Activated CD4-positive, alpha-beta T cell treated with anti-CD3 and anti-CD28 coated beads, Interleukin-2, amount 10 ng/mL, durations not matched to agents 24 days and 14 days (primary cell): ENCODE measurements at regions not wholly inside any gene's neighbourhood (a gene's known extent, or its start where the extent isn't known, plus 50 kb on each side); places are given as distances from the start of the nearest gene placed in this dataset.

ENCODE experiments used
- DNase-seq: peaks from one replicate; pipeline ENCODE4 v3.0.0; 2022
- H3K27ac Mint-ChIP-seq: one replicate; pipeline ENCODE4 v1.8.0; 2022; ENCODE audit warnings: mild to moderate bottlenecking, mixed read lengths
- H3K27me3 Mint-ChIP-seq: one replicate; pipeline ENCODE4 v1.8.0; 2022; ENCODE audit warnings: mixed read lengths
- H3K36me3 Mint-ChIP-seq: one replicate; pipeline ENCODE4 v1.8.0; 2022; ENCODE audit warnings: low read depth, mild to moderate bottlenecking, mixed read lengths
- H3K4me1 Mint-ChIP-seq: one replicate; pipeline ENCODE4 v1.8.0; 2021; ENCODE audit warnings: mixed read lengths
- H3K4me3 Mint-ChIP-seq: one replicate; pipeline ENCODE4 v1.8.0; 2022; ENCODE audit warnings: mild to moderate bottlenecking, moderate library complexity, mixed read lengths
- H3K9me3 Mint-ChIP-seq: one replicate; pipeline ENCODE4 v1.8.0; 2021; ENCODE audit warnings: mixed read lengths
- intact Hi-C: fragments of 100-400 bp; cut with micrococcal nuclease; formaldehyde crosslinking; loops from one replicate; pipeline ENCODE4 v1.15.1; 2023

DNA sequence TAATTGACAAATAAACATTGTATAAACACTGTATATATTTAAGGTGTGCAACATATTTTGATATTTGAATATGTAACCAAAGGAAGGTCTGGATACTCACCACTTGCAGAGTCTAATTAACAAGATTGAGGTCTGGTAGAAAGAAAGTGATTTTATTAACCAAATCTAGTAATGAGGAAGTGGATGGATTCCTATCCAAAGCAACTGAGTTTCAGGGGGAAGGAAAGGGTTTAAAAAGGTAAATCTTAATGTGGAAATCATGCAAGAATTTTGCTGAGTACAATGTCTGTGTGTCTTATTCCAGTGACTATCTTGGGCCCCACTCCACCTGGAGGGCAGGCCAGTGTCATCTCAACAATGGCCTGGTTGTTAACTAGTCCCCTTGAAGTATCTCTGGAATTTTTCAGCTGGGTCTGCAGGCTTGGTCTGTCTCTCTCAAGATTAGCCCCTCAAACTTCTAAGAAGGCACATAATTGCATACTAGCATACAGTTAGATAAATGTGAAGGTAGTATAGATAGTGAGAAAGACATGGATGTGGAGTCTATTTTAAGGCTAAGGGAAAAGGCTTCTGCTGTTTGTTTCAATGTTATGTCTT lies 262.7 kb upstream of the RGS18 start:
- no peaks in the 10 kb centered on the region for H3K9me3 Mint-ChIP-seq
- H3K4me3 Mint-ChIP-seq = no peak overlapping the region
- no peaks in the 10 kb centered on the region for H3K4me1 Mint-ChIP-seq
- H3K27me3 Mint-ChIP-seq = no peaks in the 10 kb centered on the region
- DNase-seq = no peak
- intact Hi-C loops = no loop called here
- no peak overlapping the region for H3K27ac Mint-ChIP-seq
- H3K36me3 Mint-ChIP-seq = no peaks in the 10 kb centered on the region

DNA sequence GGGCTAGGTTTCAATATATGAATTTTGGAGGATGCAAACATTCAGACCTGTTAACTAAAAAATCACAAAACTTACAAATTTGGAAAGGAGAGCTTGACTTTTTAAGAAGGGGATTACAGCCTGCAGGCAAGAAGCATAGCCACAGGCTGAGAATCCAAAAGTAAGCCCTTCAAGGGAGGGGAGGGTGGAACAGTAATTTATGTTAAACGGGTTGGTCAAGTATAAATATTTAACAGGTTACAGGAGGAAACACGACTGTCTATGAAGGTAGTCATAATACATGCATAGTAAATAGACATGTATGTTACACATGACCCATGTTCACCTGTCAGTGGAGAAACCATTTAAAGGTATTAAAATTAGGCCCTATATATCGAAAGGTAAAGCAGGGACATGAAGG lies 261.1 kb upstream of the RGS18 start:
- intact Hi-C loops = no loop called here
- H3K27me3 Mint-ChIP-seq = no peaks in the 10 kb centered on the region
- no peak overlapping the region for H3K27ac Mint-ChIP-seq

GRCh38 chr1:191901651-191902050 lies 256.6 kb upstream of the RGS18 start:
- Mint-ChIP-seq H3K36me3 (no peaks in the 10 kb centered on the region), H3K27me3 (no peaks in the 10 kb centered on the region), H3K4me1 (no peaks in the 10 kb centered on the region), H3K9me3 (no peaks in the 10 kb centered on the region), H3K27ac (no peak overlapping the region), H3K4me3 (no peak overlapping the region)
- DNase-seq = no peak
- intact Hi-C loops = no loop called here

More for the DNA sequence above, 261.1 kb upstream of the RGS18 start:
- DNase-seq = no peak
- Mint-ChIP-seq H3K4me1 (no peaks in the 10 kb centered on the region), H3K4me3 (no peak overlapping the region), H3K36me3 (no peaks in the 10 kb centered on the region), H3K9me3 (no peaks in the 10 kb centered on the region)

- Mint-ChIP-seq H3K4me1 (no peaks in the 10 kb centered on the region), H3K36me3 (no peaks in the 10 kb centered on the region)
These were observed 253.3 kb upstream of the RGS18 start for GRCh38 chr1:191904991-191905390.

GRCh38 chr1:191905781-191906180 lies 252.5 kb upstream of the RGS18 start:
- no peaks in the 10 kb centered on the region for H3K4me1 Mint-ChIP-seq
- no peak for DNase-seq
- intact Hi-C loops = no loop called here
- no peaks in the 10 kb centered on the region for H3K27me3 Mint-ChIP-seq
- no peak overlapping the region for H3K27ac Mint-ChIP-seq
- H3K4me3 Mint-ChIP-seq = no peak overlapping the region
- no peaks in the 10 kb centered on the region for H3K36me3 Mint-ChIP-seq
- H3K9me3 Mint-ChIP-seq = no peaks in the 10 kb centered on the region

More at GRCh38 chr1:191904991-191905390, 253.3 kb upstream of the RGS18 start:
- intact Hi-C loops = no loop called here
- no peak for DNase-seq
- Mint-ChIP-seq H3K27me3 (no peaks in the 10 kb centered on the region), H3K4me3 (no peak overlapping the region), H3K9me3 (no peaks in the 10 kb centered on the region), H3K27ac (no peak overlapping the region)

DNA sequence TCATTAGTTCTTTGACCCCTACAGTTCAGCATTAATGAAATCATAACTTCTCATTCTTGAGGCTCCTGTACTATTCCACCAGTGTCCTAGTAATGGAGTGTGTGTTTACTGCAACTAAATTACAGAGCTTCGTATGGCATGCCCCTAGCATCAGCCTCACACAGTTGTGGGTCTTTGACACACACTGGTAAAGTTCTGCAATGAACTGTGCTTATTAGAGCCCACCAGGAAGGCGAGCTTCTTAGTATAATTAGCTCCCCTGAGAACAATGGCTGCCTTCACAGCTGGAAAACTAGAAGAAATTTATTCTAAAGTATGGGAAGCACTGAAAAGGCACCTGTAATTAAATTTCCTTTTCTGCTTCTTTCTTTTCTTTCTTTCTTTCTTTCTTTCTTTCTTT lies 251.1 kb upstream of the RGS18 start:
- H3K4me3 Mint-ChIP-seq = no peak overlapping the region
- H3K27ac Mint-ChIP-seq = no peak overlapping the region
- DNase-seq = no peak
- no peaks in the 10 kb centered on the region for H3K4me1 Mint-ChIP-seq
- no peaks in the 10 kb centered on the region for H3K9me3 Mint-ChIP-seq
- intact Hi-C loops = no loop called here
- H3K27me3 Mint-ChIP-seq = no peaks in the 10 kb centered on the region
- H3K36me3 Mint-ChIP-seq = no peaks in the 10 kb centered on the region

DNA sequence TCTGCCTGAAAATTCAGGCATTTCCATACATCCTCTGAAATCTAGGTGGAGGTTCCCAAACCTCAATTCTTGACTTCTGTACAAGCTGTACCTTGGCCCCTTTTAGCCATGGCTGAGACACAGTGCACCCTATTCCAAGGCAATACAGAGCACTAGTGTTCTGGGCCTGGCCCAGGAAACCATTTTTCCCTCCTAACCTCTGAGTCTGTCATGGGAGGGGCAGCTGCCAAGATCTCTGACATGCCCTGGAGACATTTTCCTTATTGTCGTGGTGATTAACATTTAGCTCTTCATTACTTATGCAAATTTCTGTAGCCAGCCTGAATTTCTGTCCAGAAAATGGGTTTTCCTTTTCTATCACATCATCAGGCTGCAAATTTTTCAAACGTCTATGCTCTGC lies 248.0 kb upstream of the RGS18 start:
- no peaks in the 10 kb centered on the region for H3K9me3 Mint-ChIP-seq
- H3K4me1 Mint-ChIP-seq = no peaks in the 10 kb centered on the region
- no peaks in the 10 kb centered on the region for H3K36me3 Mint-ChIP-seq
- H3K27me3 Mint-ChIP-seq = no peaks in the 10 kb centered on the region
- no peak overlapping the region for H3K27ac Mint-ChIP-seq
- no peak overlapping the region for H3K4me3 Mint-ChIP-seq
- intact Hi-C loops = no loop called here
- no peak for DNase-seq

DNA sequence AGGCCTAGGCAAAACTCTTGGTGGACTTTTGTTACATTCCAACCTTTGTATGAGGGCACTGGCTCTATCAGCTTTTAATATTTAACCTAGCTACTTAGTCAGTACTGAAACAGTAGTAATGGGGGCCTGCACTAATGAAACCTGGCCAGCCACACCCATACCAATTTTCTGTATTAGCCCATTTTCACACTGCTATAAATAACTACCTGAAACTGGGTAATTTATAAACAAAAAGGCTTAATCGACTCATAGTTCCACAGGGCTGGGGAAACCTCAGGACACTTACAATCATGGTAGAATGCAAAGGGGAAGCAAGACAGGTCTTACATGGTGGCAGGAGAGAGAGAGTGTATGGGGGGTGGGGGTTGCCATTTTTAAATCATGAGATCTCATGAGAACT lies 245.7 kb upstream of the RGS18 start:
- H3K36me3 Mint-ChIP-seq = no peaks in the 10 kb centered on the region
- no peak for DNase-seq
- intact Hi-C loops = no loop called here
- H3K27me3 Mint-ChIP-seq = no peaks in the 10 kb centered on the region
- no peak overlapping the region for H3K4me3 Mint-ChIP-seq
- no peaks in the 10 kb centered on the region for H3K4me1 Mint-ChIP-seq
- H3K27ac Mint-ChIP-seq = no peak overlapping the region
- H3K9me3 Mint-ChIP-seq = no peaks in the 10 kb centered on the region

DNA sequence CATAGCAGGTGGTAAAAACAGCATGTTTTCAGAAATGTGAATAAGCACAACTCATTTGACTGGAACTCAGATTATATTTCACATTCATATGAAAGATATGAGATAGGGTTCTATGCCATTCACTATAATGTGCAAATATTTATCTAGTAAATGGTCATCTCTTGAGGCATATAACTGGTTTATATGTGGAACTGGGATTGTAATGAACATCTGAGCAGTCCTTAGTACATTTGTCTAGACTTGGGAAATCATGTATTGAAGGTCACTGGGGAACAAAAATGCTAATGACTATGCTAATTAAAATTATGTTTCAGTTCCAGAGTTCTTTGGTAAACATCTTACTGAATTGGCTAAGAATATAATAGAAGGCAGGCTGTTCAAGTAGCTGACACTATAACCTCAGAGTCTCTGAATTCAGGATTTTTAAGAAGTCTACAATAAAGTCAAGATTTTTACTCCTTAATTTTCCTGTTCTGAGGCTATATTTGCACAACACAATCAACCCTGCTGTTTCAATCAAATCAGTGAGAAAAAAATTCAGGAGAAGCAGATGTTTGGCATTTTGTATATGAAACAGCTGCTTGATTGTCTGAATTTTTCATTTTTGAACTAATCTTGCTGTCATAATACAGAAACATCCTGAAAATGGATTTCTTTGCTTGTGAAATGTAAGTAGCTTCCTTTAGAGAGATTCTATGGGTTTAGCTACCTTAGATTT lies 244.8 kb upstream of the RGS18 start:
- Mint-ChIP-seq H3K27ac (no peak overlapping the region), H3K36me3 (no peaks in the 10 kb centered on the region), H3K9me3 (no peaks in the 10 kb centered on the region), H3K27me3 (no peaks in the 10 kb centered on the region), H3K4me3 (no peak overlapping the region), H3K4me1 (no peaks in the 10 kb centered on the region)
- intact Hi-C loops = no loop called here
- no peak for DNase-seq

DNA sequence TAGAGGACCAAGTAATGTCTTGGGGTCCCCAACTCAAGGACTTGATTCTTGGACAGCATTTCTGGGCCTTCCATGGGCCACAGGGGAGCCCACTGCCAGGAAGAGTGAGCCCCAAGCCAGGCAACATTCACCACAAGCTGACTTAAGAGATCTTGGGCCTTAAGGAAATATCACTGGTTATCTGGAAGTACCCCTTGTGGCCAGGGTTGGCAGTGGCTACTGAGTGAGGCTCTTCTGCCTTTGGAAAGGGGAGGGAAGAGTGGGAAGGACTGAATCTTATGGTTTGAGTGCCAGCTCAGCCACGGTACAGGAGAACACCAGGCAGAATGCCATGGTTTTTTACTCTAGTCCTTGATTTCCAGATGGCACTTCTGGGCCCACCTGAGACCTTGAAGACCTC lies 228.9 kb upstream of the RGS18 start:
- no peaks in the 10 kb centered on the region for H3K4me1 Mint-ChIP-seq
- intact Hi-C loops = no loop called here
- H3K9me3 Mint-ChIP-seq = peaks cover 14% of the 10 kb centered on the region
- no peaks in the 10 kb centered on the region for H3K36me3 Mint-ChIP-seq
- DNase-seq = no peak
- no peak overlapping the region for H3K27ac Mint-ChIP-seq
- H3K4me3 Mint-ChIP-seq = no peak overlapping the region
- H3K27me3 Mint-ChIP-seq = no peaks in the 10 kb centered on the region

DNA sequence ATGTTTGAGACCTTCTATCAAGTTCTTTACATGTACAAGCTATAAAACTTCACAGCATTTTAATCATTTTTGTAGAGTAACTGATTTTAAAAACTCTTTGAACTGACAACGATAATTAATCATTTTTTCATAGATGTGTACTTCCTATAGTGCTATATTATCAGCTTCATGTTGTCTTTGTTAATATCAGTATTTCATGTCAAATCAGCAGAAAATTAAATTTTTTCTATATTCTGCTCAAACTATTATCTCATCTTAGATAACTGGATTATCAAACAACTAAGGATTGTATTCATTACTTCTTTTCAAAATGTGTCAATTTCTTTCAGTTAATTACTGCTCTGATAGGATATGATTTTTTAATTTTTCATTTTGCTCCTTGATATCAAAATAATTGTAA lies 214.6 kb upstream of the RGS18 start:
- H3K4me1 Mint-ChIP-seq = no peaks in the 10 kb centered on the region
- peaks cover 8% of the 10 kb centered on the region for H3K9me3 Mint-ChIP-seq
- no peaks in the 10 kb centered on the region for H3K27me3 Mint-ChIP-seq
- H3K27ac Mint-ChIP-seq = no peak overlapping the region
- intact Hi-C loops = no loop called here
- no peaks in the 10 kb centered on the region for H3K36me3 Mint-ChIP-seq
- DNase-seq = no peak
- no peak overlapping the region for H3K4me3 Mint-ChIP-seq

DNA sequence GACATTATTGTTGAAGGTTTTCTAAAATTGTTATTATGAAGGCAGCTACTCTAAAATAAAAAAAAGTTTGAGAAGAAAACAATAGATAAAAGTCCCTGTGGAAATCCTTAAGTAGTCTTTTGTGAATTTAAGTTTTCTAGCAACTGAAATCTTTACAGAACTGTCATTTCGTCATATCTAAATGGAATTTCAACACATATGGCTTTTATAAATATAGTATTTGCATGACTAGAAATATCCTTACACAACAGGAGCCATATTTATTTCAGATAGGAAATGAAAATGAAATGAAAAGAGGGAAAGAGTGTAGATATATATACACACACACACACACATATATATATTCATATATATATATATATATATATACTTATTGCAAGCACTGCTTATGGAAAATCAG lies 204.7 kb upstream of the RGS18 start:
- Mint-ChIP-seq H3K4me1 (no peaks in the 10 kb centered on the region), H3K4me3 (no peak overlapping the region), H3K9me3 (no peaks in the 10 kb centered on the region), H3K27me3 (no peaks in the 10 kb centered on the region), H3K27ac (no peak overlapping the region), H3K36me3 (no peaks in the 10 kb centered on the region)
- intact Hi-C loops = no loop called here
- no peak for DNase-seq

GRCh38 chr1:191959856-191960255 lies 198.4 kb upstream of the RGS18 start:
- no peak overlapping the region for H3K27ac Mint-ChIP-seq
- H3K4me3 Mint-ChIP-seq = no peak overlapping the region
- DNase-seq = no peak

GRCh38 chr1:191963286-191963685 lies 195.0 kb upstream of the RGS18 start:
- no peak overlapping the region for H3K27ac Mint-ChIP-seq
- no peaks in the 10 kb centered on the region for H3K4me1 Mint-ChIP-seq

More at GRCh38 chr1:191959856-191960255, 198.4 kb upstream of the RGS18 start:
- H3K36me3 Mint-ChIP-seq = no peaks in the 10 kb centered on the region
- no peaks in the 10 kb centered on the region for H3K9me3 Mint-ChIP-seq
- no peaks in the 10 kb centered on the region for H3K27me3 Mint-ChIP-seq
- intact Hi-C loops = no loop called here
- H3K4me1 Mint-ChIP-seq = no peaks in the 10 kb centered on the region

More at GRCh38 chr1:191963286-191963685, 195.0 kb upstream of the RGS18 start:
- no peaks in the 10 kb centered on the region for H3K9me3 Mint-ChIP-seq
- no peak overlapping the region for H3K4me3 Mint-ChIP-seq
- no peaks in the 10 kb centered on the region for H3K36me3 Mint-ChIP-seq
- intact Hi-C loops = no loop called here
- H3K27me3 Mint-ChIP-seq = no peaks in the 10 kb centered on the region
- no peak for DNase-seq
